Liver (tissue), 3 donors: ENCODE measurements at regions not wholly inside any gene's neighbourhood (a gene's known extent, or its start where the extent isn't known, plus 50 kb on each side); places are given as distances from the start of the nearest gene placed in this dataset.

Experiments
- ATF3 ChIP-seq: IDR thresholded peaks from 2 replicates; pipeline ENCODE4 v1.6.1; 2016; ENCODE audit warnings: antibody characterized with exemption
- CTCF ChIP-seq: fragments of 150-350 bp; IDR thresholded peaks from 2 replicates; pipeline ENCODE4 v1.5.1; 2017; ENCODE audit warnings: improper control_type of control experiment, low read depth, low read length; ENCODE audit not compliant: missing input control
- EGR1 ChIP-seq, 2 donors: IDR thresholded peaks; 2 replicates each; pipeline ENCODE4 v1.6.1; 2016 to 2018; ENCODE audit warnings: antibody characterized with exemption in 2 of 2, low read depth in 2 of 2
- FOXA1 ChIP-seq: IDR thresholded peaks from 2 replicates; pipeline ENCODE4 v1.6.1; 2016; ENCODE audit warnings: antibody characterized with exemption
- HNF4G ChIP-seq: IDR thresholded peaks from 2 replicates; pipeline ENCODE4 v1.6.1; 2016; ENCODE audit warnings: antibody characterized with exemption
- JUND ChIP-seq, 2 donors: IDR thresholded peaks; 2 replicates each; pipeline ENCODE4 v1.6.1; 2016; ENCODE audit warnings: antibody characterized with exemption in 2 of 2
- MAX ChIP-seq: IDR thresholded peaks from 2 replicates; pipeline ENCODE4 v1.6.1; 2016; ENCODE audit warnings: antibody characterized with exemption
- RAD21 ChIP-seq, 2 donors: IDR thresholded peaks; 2 replicates each; pipeline ENCODE4 v1.6.1; 2016; ENCODE audit warnings: antibody characterized with exemption in 2 of 2, mild to moderate bottlenecking in 2 of 2
- SP1 ChIP-seq: IDR thresholded peaks from 2 replicates; pipeline ENCODE4 v1.6.1; 2018; ENCODE audit warnings: antibody characterized with exemption, mild to moderate bottlenecking
- TAF1 ChIP-seq: conservative IDR thresholded peaks from 2 replicates; pipeline ENCODE4 v1.6.1; 2016; ENCODE audit warnings: antibody characterized with exemption, mild to moderate bottlenecking
- ZBTB33 ChIP-seq: IDR thresholded peaks from 2 replicates; pipeline ENCODE4 v1.6.1; 2016; ENCODE audit warnings: antibody characterized with exemption
- donor health status: healthy.
- donor health status: healthy.

GRCh38 chr21:20016435-20017005, 981.7 kb upstream of the NCAM2 start:
- TF ChIP-seq RAD21 (IDR thresholded peaks at IDR 0.05) = no peak
- no peak for TF ChIP-seq CTCF
- TF ChIP-seq TAF1 = no peak
- TF ChIP-seq JUND (IDR thresholded peaks at IDR 0.05) = no peak
- TF ChIP-seq MAX = no peak
- no peak for TF ChIP-seq EGR1 (IDR thresholded peaks at IDR 0.05; ENCODE audit: low read depth in 2 of 2)
- TF ChIP-seq HNF4G = no peak
- TF ChIP-seq SP1 = no peak
- no peak for TF ChIP-seq FOXA1
- no peak for TF ChIP-seq ZBTB33
- no peak for TF ChIP-seq ATF3
